Motor neuron (in vitro differentiated cells): ENCODE measurements at regions not wholly inside any gene's neighbourhood (a gene's known extent, or its start where the extent isn't known, plus 50 kb on each side); places are given as distances from the start of the nearest gene placed in this dataset.

ENCODE experiments used
- ATAC-seq, 8 experiments: fragments of 200-7000 bp; cut with Tn5 transposase; replicated peaks in 6 of 8; 2 replicates each; pipeline ENCODE4 v1.8.0; 2021; ENCODE audit warnings: mild to moderate bottlenecking in 8 of 8, moderate library complexity in 8 of 8
- H3K27ac ChIP-seq, 2 donors: fragments of 250-450 bp; sonication (Bioruptor Pico); 2 replicates each; pipeline ENCODE4 v1.9.0; 2021; ENCODE audit warnings: antibody characterized with exemption in 2 of 2, mild to moderate bottlenecking in 2 of 2, moderate library complexity in 1 of 2
- H3K4me1 ChIP-seq, 2 donors: fragments of 250-450 bp; sonication (Bioruptor Pico); replicated peaks in 1 of 2; 2 replicates each; pipeline ENCODE4 v1.6.1; 2021; ENCODE audit warnings: antibody characterized with exemption in 2 of 2, mild to moderate bottlenecking in 2 of 2, moderate library complexity in 1 of 2
- H3K4me3 ChIP-seq, 5 donors: fragments of 250-450 bp; sonication (Bioruptor Pico); 2 replicates each; pipeline ENCODE4 v1.9.0; 2021; ENCODE audit warnings: antibody characterized with exemption in 5 of 5, mild to moderate bottlenecking in 5 of 5, moderate library complexity in 4 of 5
- WGBS, 10 experiments: fragments of 450-650 bp; shearing (Covaris generic); methylation state at CpG; one replicate each; pipeline ENCODE4 v1.0.0; 2022; 5-methylcytosine and 5-hydroxymethylcytosine counted together
- in situ Hi-C, 9 experiments: fragments of 400-800 bp; cut with MboI; loops; one replicate each; pipeline ENCODE4 v1.15.0; 2021; ENCODE audit warnings: low sequenced_read_pairs in 9 of 9, low pct_unique_long_range_greater_than_20kb in 2 of 9; ENCODE audit not compliant: unreplicated experiment in 9 of 9

GRCh38 chr2:62568983-62569837 lies 63.2 kb upstream of the TMEM17 start:
- 57 to 95% (median 71%) methylated on average over 1 to 5 of the region's 5 CpGs for WGBS, 10 experiments
- no peak for ATAC-seq
- in situ Hi-C loops, result no loop called here
- H3K4me1 ChIP-seq, result peaks cover 16 to 17% of the 10 kb centered on the region in 2 donors
- no peak overlapping the region for H3K4me3 ChIP-seq
- H3K27ac ChIP-seq, result no peak overlapping the region

- peaks cover 16 to 17% of the 10 kb centered on the region in 2 donors for H3K4me1 ChIP-seq
- ATAC-seq, result no peak
- no peak overlapping the region for H3K27ac ChIP-seq
- WGBS, 10 experiments, result 0 to 100% (median 53%) methylated on average over 1 of the region's 1 CpG; no CpG with 5 or more reads in 2 of the 10 experiments
- in situ Hi-C loops, result no loop called here
- no peak overlapping the region for H3K4me3 ChIP-seq
Observed at GRCh38 chr2:62568074-62568473, 62.1 kb upstream of the TMEM17 start.

GRCh38 chr2:62567669-62568068 lies 61.7 kb upstream of the TMEM17 start:
- peaks cover 16 to 17% of the 10 kb centered on the region in 2 donors for H3K4me1 ChIP-seq
- no peak for ATAC-seq
- 67 to 100% (median 88%) methylated on average over 1 to 2 of the region's 2 CpGs; no CpG with 5 or more reads in 2 of the 10 experiments for WGBS, 10 experiments
- no peak overlapping the region for H3K27ac ChIP-seq
- in situ Hi-C loops, result no loop called here
- H3K4me3 ChIP-seq, result no peak overlapping the region

- H3K4me3 ChIP-seq, result no peak overlapping the region
- ATAC-seq, result no peak
- in situ Hi-C loops, result no loop called here
- WGBS, 10 experiments, result 45 to 100% (median 85%) methylated on average over 1 of the region's 1 CpG
- peaks cover 16 to 17% of the 10 kb centered on the region in 2 donors for H3K4me1 ChIP-seq
- no peak overlapping the region for H3K27ac ChIP-seq
Observed at GRCh38 chr2:62566847-62567246, 60.9 kb upstream of the TMEM17 start.

- 20 to 100% (median 79%) methylated on average over 1 to 3 of the region's 3 CpGs; no CpG with 5 or more reads in 2 of the 10 experiments for WGBS, 10 experiments
- no peak for ATAC-seq
- Histone ChIP-seq H3K4me1 (peaks cover 8 to 10% of the 10 kb centered on the region in 2 donors), H3K4me3 (no peak overlapping the region), H3K27ac (no peak overlapping the region)
- in situ Hi-C loops, result no loop called here
Observed at GRCh38 chr2:62565309-62565908, 59.4 kb upstream of the TMEM17 start.

GRCh38 chr2:62564380-62565137 lies 58.6 kb upstream of the TMEM17 start:
- no peak for ATAC-seq
- H3K4me1 ChIP-seq, result peaks cover 0 to 2% of the 10 kb centered on the region in 2 donors
- no peak overlapping the region for H3K4me3 ChIP-seq
- WGBS, 10 experiments, result 80 to 100% (median 93%) methylated on average over 2 to 4 of the region's 4 CpGs
- no peak overlapping the region for H3K27ac ChIP-seq
- in situ Hi-C loops, result no loop called here

- 93 to 100% (median 100%) methylated on average over 1 to 4 of the region's 4 CpGs; no CpG with 5 or more reads in 1 of the 10 experiments for WGBS, 10 experiments
- Histone ChIP-seq H3K4me1 (no peaks in the 10 kb centered on the region), H3K27ac (no peak overlapping the region), H3K4me3 (no peak overlapping the region)
- no peak for ATAC-seq
- in situ Hi-C loops, result no loop called here
Observed at GRCh38 chr2:62561586-62561985, 55.6 kb upstream of the TMEM17 start.

- no peak for ATAC-seq
- WGBS, 10 experiments, result 20 to 100% (median 85%) methylated on average over 1 to 2 of the region's 2 CpGs; no CpG with 5 or more reads in 2 of the 10 experiments
- Histone ChIP-seq H3K4me3 (no peak overlapping the region), H3K27ac (no peak overlapping the region), H3K4me1 (no peaks in the 10 kb centered on the region)
- in situ Hi-C loops, result no loop called here
Observed at GRCh38 chr2:62559582-62559981, 53.6 kb upstream of the TMEM17 start.

GRCh38 chr2:62558743-62559142 lies 52.7 kb upstream of the TMEM17 start:
- Histone ChIP-seq H3K4me1 (no peaks in the 10 kb centered on the region), H3K27ac (no peak overlapping the region), H3K4me3 (no peak overlapping the region)
- ATAC-seq, result no peak
- in situ Hi-C loops, result no loop called here
- WGBS, 10 experiments, result 25 to 100% (median 76%) methylated on average over 1 of the region's 1 CpG; no CpG with 5 or more reads in 2 of the 10 experiments

- Histone ChIP-seq H3K27ac (no peak overlapping the region), H3K4me3 (no peak overlapping the region), H3K4me1 (no peaks in the 10 kb centered on the region)
- WGBS, 10 experiments, result 0 to 100% (median 70%) methylated on average over 1 to 2 of the region's 3 CpGs; no CpG with 5 or more reads in 1 of the 10 experiments
- no peak for ATAC-seq
- in situ Hi-C loops, result no loop called here
Observed at GRCh38 chr2:62556086-62556485, 50.1 kb upstream of the TMEM17 start.
